Endothelial cell of umbilical vein (primary cell): ENCODE measurements at regions not wholly inside any gene's neighbourhood (a gene's known extent, or its start where the extent isn't known, plus 50 kb on each side); places are given as distances from the start of the nearest gene placed in this dataset.

Experiments
- BruUV-seq: library from RNA; stranded (reverse); fragments of 400-500 nt; replicated peaks from 2 replicates; lab custom pipeline; 2021; lab: Mats Ljungman, UMichigan
- CTCF ChIA-PET: fragments of 300-600, 350-600 bp; sonication (Branson Sonifier 250); formaldehyde crosslinking; loops from one replicate; lab custom pipeline; 2021; ENCODE audit warnings: antibody characterized with exemption, inconsistent platforms; lab: Charles Lee
- POLR2A ChIA-PET: fragments of 300-600, 350-600 bp; sonication (Branson Sonifier 250); formaldehyde crosslinking; loops from one replicate; lab custom pipeline; 2021; ENCODE audit warnings: antibody characterized with exemption, inconsistent platforms; lab: Charles Lee
- DNase-seq: peaks from one replicate; pipeline ENCODE4 v3.0.0-alpha.2; 2011; ENCODE audit warnings: low read depth, low spot score
- FAIRE-seq: peaks from 2 replicates; lab custom pipeline; 2011; peaks lifted over from hg19 to GRCh38; lab: Jason Lieb, UNC
- H2AFZ ChIP-seq: 2 replicates; pipeline ENCODE4 v1.6.0; 2012; ENCODE audit warnings: low read depth, low read length, control low read depth, inconsistent platforms
- H3K27ac ChIP-seq: 2 replicates; pipeline ENCODE4 v1.5.1; 2011; ENCODE audit warnings: low read depth, mild to moderate bottlenecking, control low read depth, low read length, moderate library complexity; ENCODE audit not compliant: insufficient read depth
- H3K27me3 ChIP-seq, 2 experiments: 2 replicates each; pipeline versions ENCODE4 v1.6.0 to v1.6.1; 2011; ENCODE audit warnings: low read length in 2 of 2, mixed read lengths in 1 of 2; ENCODE audit not compliant: control insufficient read depth in 2 of 2, insufficient read depth in 2 of 2
- H3K36me3 ChIP-seq, 2 experiments: 2 replicates in 1 of 2; 3 replicates in 1 of 2; pipeline ENCODE4 v1.5.1; 2011; ENCODE audit warnings: low read length in 2 of 2, mild to moderate bottlenecking in 1 of 2, moderate library complexity in 1 of 2; ENCODE audit not compliant: control insufficient read depth in 2 of 2, insufficient read depth in 2 of 2; ENCODE audit errors: extremely low read depth in 1 of 2
- H3K4me1 ChIP-seq: 3 replicates; pipeline ENCODE4 v1.5.1; 2011; ENCODE audit warnings: mild to moderate bottlenecking, low read length; ENCODE audit not compliant: control insufficient read depth, insufficient read depth; ENCODE audit errors: extremely low read depth
- H3K4me2 ChIP-seq: 2 replicates; pipeline ENCODE4 v1.6.1; 2011; ENCODE audit warnings: low read length, control low read depth, mixed read lengths; ENCODE audit not compliant: insufficient read depth
- H3K4me3 ChIP-seq, 3 experiments: fragments of 200-600 bp in 1 of 3; sonication (generic), shearing (Covaris generic) in 1 of 3; replicated peaks in 1 of 3; 2 replicates each; pipeline ENCODE4 v1.5.1; 2011 to 2016; ENCODE audit warnings: control low read depth in 3 of 3, low read length in 3 of 3, mild to moderate bottlenecking in 2 of 3, inconsistent platforms in 1 of 3, low read depth in 1 of 3, moderate library complexity in 1 of 3; ENCODE audit not compliant: insufficient read depth in 1 of 3
- H3K79me2 ChIP-seq: 2 replicates; pipeline ENCODE4 v1.6.0; 2012; ENCODE audit warnings: low read length, inconsistent platforms; ENCODE audit not compliant: control insufficient read depth, insufficient read depth
- H3K9ac ChIP-seq: replicated peaks from 2 replicates; pipeline ENCODE3; 2011; ENCODE audit warnings: low read length, control low read depth; ENCODE audit not compliant: insufficient read depth; ENCODE audit errors: extremely low read depth
- H3K9me1 ChIP-seq: replicated peaks from 3 replicates; pipeline ENCODE4 v1.6.0; 2011; ENCODE audit warnings: mild to moderate bottlenecking, low read length; ENCODE audit not compliant: control insufficient read depth, insufficient read depth; ENCODE audit errors: extremely low read depth
- H3K9me3 ChIP-seq: replicated peaks from 2 replicates; pipeline ENCODE4 v1.5.1; 2012; ENCODE audit warnings: low read length, inconsistent platforms; ENCODE audit not compliant: control insufficient read depth, insufficient read depth
- H4K20me1 ChIP-seq: replicated peaks from 2 replicates; pipeline ENCODE3; 2011; ENCODE audit warnings: mild to moderate bottlenecking, low read length; ENCODE audit not compliant: control insufficient read depth, insufficient read depth; ENCODE audit errors: extremely low read depth
- CTCF ChIP-seq, 2 donors: IDR thresholded peaks; 1 replicate in 1 of 2; 2 replicates in 1 of 2; pipeline ENCODE4 v1.5.1; 2011; ENCODE audit warnings: low read length in 2 of 2, mild to moderate bottlenecking in 2 of 2, moderate library complexity in 2 of 2, control low read depth in 1 of 2, inconsistent platforms in 1 of 2, low read depth in 1 of 2; ENCODE audit not compliant: insufficient read depth in 1 of 2; ENCODE audit errors: extremely low read depth in 1 of 2
- EZH2 ChIP-seq: IDR thresholded peaks from 2 replicates; pipeline ENCODE4 v1.6.1; 2012; ENCODE audit warnings: borderline replicate concordance, low read depth, mild to moderate bottlenecking, moderate library complexity, low read length, inconsistent platforms; ENCODE audit not compliant: severe bottlenecking
- GATA2 ChIP-seq: IDR thresholded peaks from 2 replicates; pipeline ENCODE4 v1.7.0; 2011; ENCODE audit warnings: low read depth, mild to moderate bottlenecking, moderate library complexity, mixed read lengths, low read length; ENCODE audit not compliant: insufficient read length, insufficient read depth
- JUN ChIP-seq: IDR thresholded peaks from 2 replicates; pipeline ENCODE4 v1.6.1; 2011; ENCODE audit warnings: borderline replicate concordance, low read depth; ENCODE audit not compliant: insufficient read length, insufficient read depth
- POLR2AphosphoS5 ChIP-seq: IDR thresholded peaks from 2 replicates; pipeline ENCODE4 v1.6.1; 2012; ENCODE audit warnings: low read depth, mild to moderate bottlenecking, control low read depth, low read length, moderate library complexity; ENCODE audit not compliant: insufficient read depth
- dilution Hi-C: fragments of 300-500 bp; cut with MboI; formaldehyde crosslinking; loops from one replicate; pipeline ENCODE4 v1.15.0; 2019; ENCODE audit warnings: low sequenced_read_pairs; ENCODE audit not compliant: extremely low pct_ligation_motif_present
- intact Hi-C: fragments of 100-400 bp; cut with micrococcal nuclease; formaldehyde crosslinking; loops from one replicate; pipeline ENCODE4 v1.10.0; 2022

GRCh38 chr16:73544826-73545225, 496.9 kb upstream of the ZFHX3 start:
- BruUV-seq: no TSS peak
- ChIA-PET POLR2A (no interaction called here), CTCF (no interaction called here)
- dilution Hi-C loops (no loop called here), intact Hi-C loops (no loop called here)
- Histone ChIP-seq H3K27me3 (peaks cover 0 to 2% of the 10 kb centered on the region in 2 experiments), H3K4me1 (no peaks in the 10 kb centered on the region), H2AFZ (no peak overlapping the region), H3K4me3 (no peak overlapping the region), H3K4me2 (no peak overlapping the region), H3K79me2 (no peaks in the 10 kb centered on the region), H4K20me1 (no peaks in the 10 kb centered on the region), H3K27ac (no peak overlapping the region), H3K9me1 (no peaks in the 10 kb centered on the region), H3K9ac (no peak overlapping the region), H3K36me3 (no peaks in the 10 kb centered on the region), H3K9me3 (no peaks in the 10 kb centered on the region)
- TF ChIP-seq CTCF (IDR thresholded peaks at IDR 0.05; ENCODE audit: extremely low read depth in 1 of 2, insufficient read depth in 1 of 2, low read depth in 1 of 2, low read length in 2 of 2): no peak
- FAIRE-seq (no peak), DNase-seq (no peak)

GRCh38 chr16:73543970-73544599, 496.2 kb upstream of the ZFHX3 start:
- Histone ChIP-seq H3K9me3 (no peaks in the 10 kb centered on the region), H3K27me3 (peaks cover 0 to 2% of the 10 kb centered on the region in 2 experiments), H3K79me2 (no peaks in the 10 kb centered on the region), H3K36me3 (no peaks in the 10 kb centered on the region), H3K9ac (no peak overlapping the region), H2AFZ (no peak overlapping the region), H4K20me1 (no peaks in the 10 kb centered on the region), H3K9me1 (no peaks in the 10 kb centered on the region), H3K4me2 (no peak overlapping the region), H3K4me1 (no peaks in the 10 kb centered on the region), H3K4me3 (no peak overlapping the region), H3K27ac (no peak overlapping the region)
- ChIA-PET POLR2A (no interaction called here), CTCF (no interaction called here)
- intact Hi-C loops (no loop called here), dilution Hi-C loops (no loop called here)
- BruUV-seq: no TSS peak
- DNase-seq (no peak), FAIRE-seq (no peak)
- TF ChIP-seq JUN (no peak), GATA2 (no peak), EZH2 (no peak), POLR2AphosphoS5 (no peak)
